IMR-90 (cell line): ENCODE measurements at regions not wholly inside any gene's neighbourhood (a gene's known extent, or its start where the extent isn't known, plus 50 kb on each side); places are given as distances from the start of the nearest gene placed in this dataset.

Source experiments
- ATAC-seq: fragments of 200-7000 bp; cut with Tn5 transposase; 2 replicates; pipeline ENCODE4 v1.9.1; 2020; ENCODE audit warnings: low read depth, mild to moderate bottlenecking, moderate library complexity
- BruUV-seq: library from RNA; stranded (reverse); fragments of 400-500 nt; replicated peaks from 2 replicates; lab custom pipeline; 2021; lab: Mats Ljungman, UMichigan
- CTCF ChIA-PET: fragments of 300-600 bp; formaldehyde crosslinking; extraction: SDS; loops from one replicate; lab custom pipeline; 2021; ENCODE audit warnings: antibody characterized with exemption; lab: Yijun Ruan, JAX
- POLR2A ChIA-PET: fragments of 300-600 bp; sonication (Branson Sonifier 250); formaldehyde crosslinking; loops from one replicate; lab custom pipeline; 2022; ENCODE audit warnings: antibody characterized with exemption; ENCODE audit not compliant: unreplicated experiment; lab: Charles Lee
- DNase-seq: peaks from one replicate; pipeline ENCODE4 v3.0.0; 2013
- H2AFZ ChIP-seq: replicated peaks from 2 replicates; pipeline ENCODE3; 2013; ENCODE audit warnings: low read length, mild to moderate bottlenecking; ENCODE audit not compliant: poor library complexity
- H2AK5ac ChIP-seq: 2 replicates; pipeline ENCODE4 v1.6.1; 2013; ENCODE audit warnings: low read depth, low read length, inconsistent platforms
- H2AK9ac ChIP-seq: replicated peaks from 2 replicates; pipeline ENCODE3; 2013; ENCODE audit warnings: mild to moderate bottlenecking, low read depth, low read length, moderate library complexity; ENCODE audit not compliant: poor library complexity
- H2BK120ac ChIP-seq: 2 replicates; pipeline ENCODE4 v1.6.1; 2013; ENCODE audit warnings: low read depth, low read length, inconsistent platforms
- H2BK15ac ChIP-seq: 3 replicates; pipeline ENCODE4 v1.6.1; 2013; ENCODE audit warnings: low read depth, low read length, inconsistent platforms
- H2BK20ac ChIP-seq: 2 replicates; pipeline ENCODE4 v1.6.1; 2013; ENCODE audit warnings: low read depth, mild to moderate bottlenecking, inconsistent platforms, low read length, moderate library complexity
- H2BK5ac ChIP-seq: 2 replicates; pipeline ENCODE4 v1.6.1; 2013; ENCODE audit warnings: mild to moderate bottlenecking, low read depth, low read length, inconsistent platforms; ENCODE audit not compliant: poor library complexity, severe bottlenecking
- H3K14ac ChIP-seq: replicated peaks from 2 replicates; pipeline ENCODE4 v1.6.1; 2013; ENCODE audit warnings: low read depth, low read length, inconsistent platforms
- H3K18ac ChIP-seq: 2 replicates; pipeline ENCODE4 v1.6.1; 2013; ENCODE audit warnings: low read depth, low read length, control low read depth
- H3K23ac ChIP-seq: 2 replicates; pipeline ENCODE4 v1.6.1; 2013; ENCODE audit warnings: low read depth, low read length, inconsistent platforms
- H3K27ac ChIP-seq: 2 replicates; pipeline ENCODE4 v1.5.1; 2013; ENCODE audit warnings: mild to moderate bottlenecking, control low read depth, low read length; ENCODE audit not compliant: insufficient read depth
- H3K27me3 ChIP-seq: 2 replicates; pipeline ENCODE4 v1.6.1; 2013; ENCODE audit warnings: low read length; ENCODE audit not compliant: control insufficient read depth, insufficient read depth
- H3K36me3 ChIP-seq: 2 replicates; pipeline ENCODE4 v1.6.1; 2013; ENCODE audit warnings: low read length, mixed read lengths; ENCODE audit not compliant: control insufficient read depth, insufficient read depth
- H3K4ac ChIP-seq: 2 replicates; pipeline ENCODE4 v1.6.1; 2013; ENCODE audit warnings: low read depth, low read length, inconsistent platforms
- H3K4me1 ChIP-seq: 2 replicates; pipeline ENCODE4 v1.6.1; 2013; ENCODE audit warnings: low read length, mixed read lengths; ENCODE audit not compliant: control insufficient read depth, insufficient read depth
- H3K4me2 ChIP-seq: 2 replicates; pipeline ENCODE4 v1.6.1; 2013; ENCODE audit warnings: low read depth, mild to moderate bottlenecking, control low read depth, low read length, moderate library complexity
- H3K4me3 ChIP-seq: 2 replicates; pipeline ENCODE4 v1.5.1; 2013; ENCODE audit warnings: low read depth, mild to moderate bottlenecking, control low read depth, low read length, moderate library complexity; ENCODE audit not compliant: insufficient read depth
- H3K56ac ChIP-seq: 2 replicates; pipeline ENCODE4 v1.6.1; 2013; ENCODE audit warnings: low read length, inconsistent platforms; ENCODE audit not compliant: insufficient read depth; ENCODE audit errors: extremely low read depth
- H3K79me1 ChIP-seq, 2 experiments: 2 replicates each; pipeline ENCODE4 v1.6.1; 2013; ENCODE audit warnings: low read length in 2 of 2, inconsistent platforms in 1 of 2, low read depth in 1 of 2
- H3K9ac ChIP-seq: 2 replicates; pipeline ENCODE4 v1.6.1; 2013; ENCODE audit warnings: low read depth, low read length, control low read depth
- H3K9me1 ChIP-seq: 2 replicates; pipeline ENCODE4 v1.6.1; 2013; ENCODE audit warnings: low read length, inconsistent platforms; ENCODE audit not compliant: insufficient read depth
- H3K9me3 ChIP-seq: 2 replicates; pipeline ENCODE4 v1.6.1; 2013; ENCODE audit warnings: low read length; ENCODE audit not compliant: control insufficient read depth, insufficient read depth
- H4K20me1 ChIP-seq: 2 replicates; pipeline ENCODE4 v1.6.1; 2013; ENCODE audit warnings: low read length, inconsistent platforms; ENCODE audit not compliant: insufficient read depth
- H4K5ac ChIP-seq: 2 replicates; pipeline ENCODE4 v1.6.1; 2013; ENCODE audit warnings: mild to moderate bottlenecking, low read depth, low read length, control low read depth
- H4K8ac ChIP-seq, 2 experiments: 2 replicates each; pipeline ENCODE4 v1.6.1; 2013; ENCODE audit warnings: low read depth in 2 of 2, low read length in 2 of 2, control low read depth in 1 of 2, inconsistent platforms in 1 of 2
- H4K91ac ChIP-seq: 2 replicates; pipeline ENCODE4 v1.6.1; 2013; ENCODE audit warnings: low read depth, low read length, inconsistent platforms; ENCODE audit not compliant: insufficient read depth
- BHLHE40 ChIP-seq: fragments of 150-350 bp; IDR thresholded peaks from 2 replicates; pipeline ENCODE4 v1.6.1; 2016; ENCODE audit warnings: mild to moderate bottlenecking, low read depth, low read length
- CEBPB ChIP-seq: IDR thresholded peaks from 2 replicates; pipeline ENCODE4 v1.6.1; 2012; ENCODE audit warnings: low read depth, low read length, improper control_type of control experiment
- CHD1 ChIP-seq: IDR thresholded peaks from 2 replicates; pipeline ENCODE4 v1.6.1; 2012; ENCODE audit warnings: low read depth, low read length, improper control_type of control experiment
- CTCF ChIP-seq: conservative IDR thresholded peaks from 2 replicates; pipeline ENCODE4 v1.5.1; 2012; ENCODE audit warnings: mild to moderate bottlenecking, low read depth, low read length, improper control_type of control experiment
- ELK1 ChIP-seq: fragments of 150-350 bp; IDR thresholded peaks from 2 replicates; pipeline ENCODE4 v1.6.1; 2016; ENCODE audit warnings: low read depth, mild to moderate bottlenecking, low read length, moderate library complexity, borderline replicate concordance
- FOS ChIP-seq: fragments of 150-350 bp; IDR thresholded peaks from 2 replicates; pipeline ENCODE4 v1.6.1; 2016; ENCODE audit warnings: low read depth, low read length
- MAFK ChIP-seq: IDR thresholded peaks from 2 replicates; pipeline ENCODE4 v1.6.1; 2012; ENCODE audit warnings: low read depth, low read length, improper control_type of control experiment
- MAZ ChIP-seq: IDR thresholded peaks from 2 replicates; pipeline ENCODE4 v1.6.1; 2012; ENCODE audit warnings: low read depth, mild to moderate bottlenecking, low read length, improper control_type of control experiment, moderate library complexity, borderline replicate concordance
- MXI1 ChIP-seq: IDR thresholded peaks from 2 replicates; pipeline ENCODE4 v1.6.1; 2012; ENCODE audit warnings: low read depth, mild to moderate bottlenecking, low read length, moderate library complexity, borderline replicate concordance
- NFE2L2 ChIP-seq: fragments of 150-350 bp; IDR thresholded peaks from 2 replicates; pipeline ENCODE4 v1.6.1; 2016; ENCODE audit warnings: low read depth, mild to moderate bottlenecking, low read length
- POLR2A ChIP-seq: IDR thresholded peaks from 2 replicates; pipeline ENCODE4 v1.6.1; 2012; ENCODE audit warnings: mild to moderate bottlenecking, low read depth, low read length
- RAD21 ChIP-seq: IDR thresholded peaks from 2 replicates; pipeline ENCODE4 v1.6.1; 2012; ENCODE audit warnings: low read length, improper control_type of control experiment
- RCOR1 ChIP-seq: IDR thresholded peaks from 2 replicates; pipeline ENCODE4 v1.6.1; 2012; ENCODE audit warnings: mild to moderate bottlenecking, low read length, improper control_type of control experiment; ENCODE audit not compliant: insufficient replicate concordance
- RFX5 ChIP-seq: IDR thresholded peaks from 2 replicates; pipeline ENCODE4 v1.8.0; 2012; ENCODE audit warnings: low read depth, mild to moderate bottlenecking, low read length, moderate library complexity
- SMC3 ChIP-seq: fragments of 150-350 bp; IDR thresholded peaks from 2 replicates; pipeline ENCODE4 v1.6.1; 2016; ENCODE audit warnings: low read depth, mild to moderate bottlenecking, antibody characterized with exemption, low read length, moderate library complexity
- USF2 ChIP-seq: fragments of 150-350 bp; IDR thresholded peaks from 2 replicates; pipeline ENCODE4 v1.6.1; 2017; ENCODE audit warnings: mild to moderate bottlenecking, antibody characterized with exemption, low read length, low read depth
- WGBS, 2 experiments: methylation state at CpG; one replicate each; pipeline versions ENCODE4 v1.1.5 to v1.1.7; 2013; ENCODE audit warnings: missing lambda C conversion rate in 2 of 2; ENCODE audit not compliant: insufficient read length in 1 of 2; ENCODE audit errors: extremely low coverage in 2 of 2; 5-methylcytosine and 5-hydroxymethylcytosine counted together
- dilution Hi-C: fragments of 300-500 bp; cut with HindIII; formaldehyde crosslinking; loops from one replicate; pipeline ENCODE4 v1.14.3; 2018; ENCODE audit warnings: low sequenced_read_pairs; ENCODE audit not compliant: unreplicated experiment
- in situ Hi-C: fragments of 300-500 bp; cut with MboI; formaldehyde crosslinking; loops from 3 replicates; pipeline ENCODE4 v1.14.3; 2019; ENCODE audit warnings: low sequenced_read_pairs, inconsistent platforms, mixed read lengths
- intact Hi-C: fragments of 100-400 bp; cut with micrococcal nuclease; formaldehyde crosslinking; loops from 2 replicates; pipeline ENCODE4 v1.10.0; 2022

GRCh38 chr6:6534399-6534798 lies 54.1 kb upstream of the LY86 start:
- Histone ChIP-seq H3K9ac (no peak overlapping the region), H4K5ac (no peak overlapping the region), H2AFZ (no peak overlapping the region), H3K14ac (no peak overlapping the region), H4K91ac (no peak overlapping the region), H3K23ac (no peak overlapping the region), H3K56ac (no peak overlapping the region), H2AK5ac (no peak overlapping the region), H4K20me1 (no peaks in the 10 kb centered on the region), H3K4me3 (no peak overlapping the region), H3K27ac (no peak overlapping the region), H3K9me1 (no peaks in the 10 kb centered on the region), H3K36me3 (no peaks in the 10 kb centered on the region), H3K18ac (no peak overlapping the region), H2BK5ac (no peak overlapping the region), H3K4me2 (no peak overlapping the region), H2BK15ac (no peak overlapping the region), H3K4ac (no peak overlapping the region), H3K27me3 (no peaks in the 10 kb centered on the region), H4K8ac (no peak overlapping the region), H3K9me3 (peaks cover 9% of the 10 kb centered on the region), H2AK9ac (no peak overlapping the region), H2BK120ac (no peak overlapping the region), H3K4me1 (no peaks in the 10 kb centered on the region), H2BK20ac (no peak overlapping the region), H3K79me1 (no peaks in the 10 kb centered on the region)
- intact Hi-C loops: no loop called here
- ATAC-seq (no peak), DNase-seq (no peak)
- no peak for TF ChIP-seq RCOR1
- no peak for TF ChIP-seq RAD21
- no peak for TF ChIP-seq SMC3
- no peak for TF ChIP-seq FOS
- TF ChIP-seq BHLHE40: no peak
- TF ChIP-seq CHD1: no peak
- TF ChIP-seq MAFK: no peak
- no peak for TF ChIP-seq NFE2L2
- TF ChIP-seq ELK1: no peak
- TF ChIP-seq CTCF: no peak
- no peak for TF ChIP-seq RFX5
- no peak for TF ChIP-seq MXI1
- no peak for TF ChIP-seq MAZ
- no peak for TF ChIP-seq POLR2A
- TF ChIP-seq USF2: no peak
- TF ChIP-seq CEBPB: no peak
- 70% methylated on average over 7 of the region's 16 CpGs; no CpG with 5 or more reads in 1 of the 2 experiments for WGBS, 2 experiments
- in situ Hi-C loops: loop anchor here (25.0 kb wide), 1 partner anchor 1322 kb away; no protein-coding TSS in a partner anchor
- POLR2A ChIA-PET: no interaction called here
- CTCF ChIA-PET: no interaction called here
- dilution Hi-C loops: no loop called here
- no TSS peak for BruUV-seq
